ENCODE measurements at regions not wholly inside any gene's neighbourhood (a gene's known extent, or its start where the extent isn't known, plus 50 kb on each side); places are given as distances from the start of the nearest gene placed in this dataset.

- H3K9me3 Mint-ChIP-seq (ENCODE audit: low read depth): peaks cover 5% of the 10 kb centered on the region
- H3K36me3 Mint-ChIP-seq (ENCODE audit: low read depth): no peaks in the 10 kb centered on the region
- no peak for DNase-seq (ENCODE audit: low spot score)
- no peak overlapping the region for H3K27ac Mint-ChIP-seq (ENCODE audit: unreplicated experiment)
- TF ChIP-seq, protein P1, sequence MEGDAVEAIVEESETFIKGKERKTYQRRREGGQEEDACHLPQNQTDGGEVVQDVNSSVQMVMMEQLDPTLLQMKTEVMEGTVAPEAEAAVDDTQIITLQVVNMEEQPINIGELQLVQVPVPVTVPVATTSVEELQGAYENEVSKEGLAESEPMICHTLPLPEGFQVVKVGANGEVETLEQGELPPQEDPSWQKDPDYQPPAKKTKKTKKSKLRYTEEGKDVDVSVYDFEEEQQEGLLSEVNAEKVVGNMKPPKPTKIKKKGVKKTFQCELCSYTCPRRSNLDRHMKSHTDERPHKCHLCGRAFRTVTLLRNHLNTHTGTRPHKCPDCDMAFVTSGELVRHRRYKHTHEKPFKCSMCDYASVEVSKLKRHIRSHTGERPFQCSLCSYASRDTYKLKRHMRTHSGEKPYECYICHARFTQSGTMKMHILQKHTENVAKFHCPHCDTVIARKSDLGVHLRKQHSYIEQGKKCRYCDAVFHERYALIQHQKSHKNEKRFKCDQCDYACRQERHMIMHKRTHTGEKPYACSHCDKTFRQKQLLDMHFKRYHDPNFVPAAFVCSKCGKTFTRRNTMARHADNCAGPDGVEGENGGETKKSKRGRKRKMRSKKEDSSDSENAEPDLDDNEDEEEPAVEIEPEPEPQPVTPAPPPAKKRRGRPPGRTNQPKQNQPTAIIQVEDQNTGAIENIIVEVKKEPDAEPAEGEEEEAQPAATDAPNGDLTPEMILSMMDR (IDR thresholded peaks at IDR 0.05): no peak
- peaks cover 8% of the 10 kb centered on the region for H3K4me1 Mint-ChIP-seq (ENCODE audit: low read depth)
- H3K27me3 Mint-ChIP-seq (ENCODE audit: low read depth): no peaks in the 10 kb centered on the region
- H3K4me3 Mint-ChIP-seq (ENCODE audit: unreplicated experiment): no peak overlapping the region
Observed at GRCh38 chr1:67937651-67938050, 104.4 kb upstream of the GNG12 start.

- TF ChIP-seq, protein P1 (IDR thresholded peaks at IDR 0.05): no peak
- H3K4me1 Mint-ChIP-seq (ENCODE audit: low read depth): peaks cover 8% of the 10 kb centered on the region
- H3K27ac Mint-ChIP-seq (ENCODE audit: unreplicated experiment): no peak overlapping the region
- no peak for DNase-seq (ENCODE audit: low spot score)
- H3K36me3 Mint-ChIP-seq (ENCODE audit: low read depth): no peaks in the 10 kb centered on the region
- no peaks in the 10 kb centered on the region for H3K27me3 Mint-ChIP-seq (ENCODE audit: low read depth)
- H3K4me3 Mint-ChIP-seq (ENCODE audit: unreplicated experiment): no peak overlapping the region
- H3K9me3 Mint-ChIP-seq (ENCODE audit: low read depth): peaks cover 5% of the 10 kb centered on the region
Observed at GRCh38 chr1:67937010-67937409, 103.7 kb upstream of the GNG12 start.

DNA sequence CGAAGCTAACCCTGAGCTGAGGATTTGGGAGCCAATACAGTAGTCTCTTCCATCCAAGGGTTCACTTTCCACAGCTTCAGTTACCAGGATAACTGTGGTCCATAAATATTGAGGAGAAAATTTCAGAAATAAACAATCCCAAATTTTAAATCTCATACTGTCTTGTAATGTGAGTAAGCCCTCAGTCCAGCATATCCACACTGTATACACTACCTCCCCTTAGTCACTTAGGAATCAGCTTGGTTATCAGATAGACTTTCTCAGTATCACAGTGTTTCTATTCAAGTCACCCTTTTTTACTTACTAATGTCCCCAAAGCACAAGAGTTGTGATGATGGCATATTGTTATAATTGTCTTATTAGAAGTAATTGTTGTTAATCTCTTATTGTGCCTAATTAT lies 102.3 kb upstream of the GNG12 start:
- TF ChIP-seq, protein P1 (IDR thresholded peaks at IDR 0.05): no peak
- peaks cover 5% of the 10 kb centered on the region for H3K9me3 Mint-ChIP-seq (ENCODE audit: low read depth)
- H3K27me3 Mint-ChIP-seq (ENCODE audit: low read depth): no peaks in the 10 kb centered on the region
- no peak overlapping the region for H3K27ac Mint-ChIP-seq (ENCODE audit: unreplicated experiment)
- H3K4me1 Mint-ChIP-seq (ENCODE audit: low read depth): peaks cover 8% of the 10 kb centered on the region
- no peak overlapping the region for H3K4me3 Mint-ChIP-seq (ENCODE audit: unreplicated experiment)
- no peaks in the 10 kb centered on the region for H3K36me3 Mint-ChIP-seq (ENCODE audit: low read depth)
- DNase-seq (ENCODE audit: low spot score): no peak

GRCh38 chr1:67931198-67931597 lies 97.9 kb upstream of the GNG12 start:
- H3K4me3 Mint-ChIP-seq (ENCODE audit: unreplicated experiment): no peak overlapping the region
- H3K36me3 Mint-ChIP-seq (ENCODE audit: low read depth): no peaks in the 10 kb centered on the region
- H3K4me1 Mint-ChIP-seq (ENCODE audit: low read depth): no peaks in the 10 kb centered on the region
- H3K27me3 Mint-ChIP-seq (ENCODE audit: low read depth): no peaks in the 10 kb centered on the region
- H3K27ac Mint-ChIP-seq (ENCODE audit: unreplicated experiment): no peak overlapping the region
- peaks cover 5% of the 10 kb centered on the region for H3K9me3 Mint-ChIP-seq (ENCODE audit: low read depth)
- TF ChIP-seq, protein P1 (IDR thresholded peaks at IDR 0.05): no peak
- DNase-seq (ENCODE audit: low spot score): no peak

- no peak for DNase-seq (ENCODE audit: low spot score)
- Mint-ChIP-seq H3K4me1 (ENCODE audit: low read depth) (peaks cover 6% of the 10 kb centered on the region), H3K27ac (ENCODE audit: unreplicated experiment) (no peak overlapping the region), H3K9me3 (ENCODE audit: low read depth) (no peaks in the 10 kb centered on the region), H3K4me3 (ENCODE audit: unreplicated experiment) (no peak overlapping the region), H3K27me3 (ENCODE audit: low read depth) (no peaks in the 10 kb centered on the region), H3K36me3 (ENCODE audit: low read depth) (no peaks in the 10 kb centered on the region)
- TF ChIP-seq, protein P1 (IDR thresholded peaks at IDR 0.05): no peak
Observed at GRCh38 chr1:67923074-67923473, 89.8 kb upstream of the GNG12 start.

Measured in chondrocyte (in vitro differentiated cells).